Thoracic aorta (tissue), 2 donors: ENCODE measurements at regions not wholly inside any gene's neighbourhood (a gene's known extent, or its start where the extent isn't known, plus 50 kb on each side); places are given as distances from the start of the nearest gene placed in this dataset.

Experiments
- ATAC-seq: fragments of 150-250 bp; one replicate; pipeline ENCODE4 v1.8.0; 2017; ENCODE audit warnings: low read depth; ENCODE audit not compliant: insufficient number of reproducible peaks, low FRiP score
- DNase-seq: peaks from one replicate; pipeline ENCODE4 v3.0.0-alpha.2; 2020; ENCODE audit warnings: low spot score
- H3K27ac ChIP-seq, 2 donors: fragments of 200-600 bp; sonication (generic); 1 replicate in 1 of 2; 2 replicates in 1 of 2; pipeline ENCODE4 v1.5.1; 2016; ENCODE audit warnings: mild to moderate bottlenecking in 2 of 2, moderate library complexity in 2 of 2
- H3K27me3 ChIP-seq: fragments of 200-600 bp; sonication (generic); replicated peaks from 2 replicates; pipeline ENCODE4 v1.6.0; 2016; ENCODE audit warnings: mild to moderate bottlenecking; ENCODE audit not compliant: insufficient read depth
- H3K36me3 ChIP-seq: fragments of 200-600 bp; sonication (generic); one replicate; pipeline ENCODE4 v1.5.1; 2016
- H3K4me1 ChIP-seq, 2 donors: fragments of 200-600 bp; sonication (generic); 1 replicate in 1 of 2; 2 replicates in 1 of 2; pipeline versions ENCODE4 v1.5.1 to v1.6.0; 2016; ENCODE audit warnings: low read depth in 2 of 2, mild to moderate bottlenecking in 1 of 2; ENCODE audit not compliant: control insufficient read depth in 1 of 2
- H3K4me3 ChIP-seq: fragments of 200-600 bp; sonication (generic); 2 replicates; pipeline ENCODE4 v1.5.1; 2016; ENCODE audit warnings: mild to moderate bottlenecking
- H3K9me3 ChIP-seq: fragments of 200-600 bp; sonication (generic); 2 replicates; pipeline ENCODE4 v1.5.1; 2016
- CTCF ChIP-seq: fragments of 200-600 bp; sonication (generic); IDR thresholded peaks from one replicate; pipeline ENCODE4 v1.5.1; 2019; ENCODE audit warnings: antibody characterized with exemption

- no peak overlapping the region for H3K4me3 ChIP-seq
- no peaks in the 10 kb centered on the region for H3K9me3 ChIP-seq
- no peak for ATAC-seq
- no peak for TF ChIP-seq CTCF
- H3K4me1 ChIP-seq: peaks cover 0 to 5% of the 10 kb centered on the region in 2 donors
- DNase-seq: no peak
- no peaks in the 10 kb centered on the region for H3K27me3 ChIP-seq
- no peak overlapping the region for H3K27ac ChIP-seq
- H3K36me3 ChIP-seq: no peaks in the 10 kb centered on the region
Observed at GRCh38 chr2:67526283-67526682, 129.2 kb downstream of the ETAA1 start.

- Histone ChIP-seq H3K4me3 (no peak overlapping the region), H3K36me3 (no peaks in the 10 kb centered on the region), H3K4me1 (peaks cover 0 to 5% of the 10 kb centered on the region in 2 donors), H3K9me3 (no peaks in the 10 kb centered on the region), H3K27ac (no peak overlapping the region), H3K27me3 (no peaks in the 10 kb centered on the region)
- ATAC-seq (no peak), DNase-seq (no peak)
- no peak for TF ChIP-seq CTCF
Observed at GRCh38 chr2:67528320-67528719, 131.2 kb downstream of the ETAA1 start.

GRCh38 chr2:67532387-67532786, 135.3 kb downstream of the ETAA1 start:
- no peaks in the 10 kb centered on the region for H3K9me3 ChIP-seq
- DNase-seq (no peak), ATAC-seq (no peak)
- no peaks in the 10 kb centered on the region for H3K27me3 ChIP-seq
- H3K36me3 ChIP-seq: no peaks in the 10 kb centered on the region
- TF ChIP-seq CTCF: no peak
- no peak overlapping the region for H3K27ac ChIP-seq
- H3K4me1 ChIP-seq: no peaks in the 10 kb centered on the region
- no peak overlapping the region for H3K4me3 ChIP-seq

GRCh38 chr2:67534745-67535144, 137.6 kb downstream of the ETAA1 start:
- no peaks in the 10 kb centered on the region for H3K9me3 ChIP-seq
- no peak overlapping the region for H3K4me3 ChIP-seq
- no peaks in the 10 kb centered on the region for H3K27me3 ChIP-seq
- TF ChIP-seq CTCF: no peak
- H3K4me1 ChIP-seq: no peaks in the 10 kb centered on the region
- H3K27ac ChIP-seq: no peak overlapping the region
- ATAC-seq: no peak
- H3K36me3 ChIP-seq: no peaks in the 10 kb centered on the region
- no peak for DNase-seq

- Histone ChIP-seq H3K4me1 (no peaks in the 10 kb centered on the region), H3K4me3 (no peak overlapping the region), H3K36me3 (no peaks in the 10 kb centered on the region), H3K9me3 (peaks cover 12% of the 10 kb centered on the region), H3K27ac (no peak overlapping the region), H3K27me3 (no peaks in the 10 kb centered on the region)
- ATAC-seq: no peak
- TF ChIP-seq CTCF: no peak
- DNase-seq: no peak
Observed at GRCh38 chr2:67540962-67541361, 143.8 kb downstream of the ETAA1 start.
